Panc1 (cell line): ENCODE measurements at regions not wholly inside any gene's neighbourhood (a gene's known extent, or its start where the extent isn't known, plus 50 kb on each side); places are given as distances from the start of the nearest gene placed in this dataset.

Experiments
- ATAC-seq: fragments of 200-7000 bp; cut with Tn5 transposase; 2 replicates; pipeline ENCODE4 v1.9.1; 2020; ENCODE audit warnings: mild to moderate bottlenecking, moderate library complexity
- BruUV-seq: library from RNA; stranded (reverse); fragments of 400-500 nt; replicated peaks from 2 replicates; lab custom pipeline; 2021; lab: Mats Ljungman, UMichigan
- CTCF ChIA-PET: fragments of 300-600 bp; sonication (Branson Sonifier 250); formaldehyde crosslinking; loops from one replicate; lab custom pipeline; 2022; ENCODE audit warnings: antibody characterized with exemption; lab: Charles Lee
- POLR2A ChIA-PET: fragments of 300-600 bp; sonication (Branson Sonifier 250); formaldehyde crosslinking; loops from one replicate; lab custom pipeline; 2022; ENCODE audit warnings: antibody characterized with exemption; lab: Charles Lee
- DNase-seq: peaks from one replicate; pipeline ENCODE4 v3.0.0-alpha.2; 2010; ENCODE audit warnings: low read depth, low spot score
- H3K27ac ChIP-seq: 2 replicates; pipeline ENCODE4 v1.5.1; 2011; ENCODE audit warnings: mild to moderate bottlenecking, low read length, inconsistent platforms
- H3K27me3 ChIP-seq: fragments of 200-500 bp; sonication (Bioruptor generic); 2 replicates; pipeline ENCODE4 v1.6.0; 2014; ENCODE audit warnings: low read length, inconsistent platforms; ENCODE audit not compliant: control insufficient read depth, insufficient read depth
- H3K36me3 ChIP-seq: fragments of 200-500 bp; sonication (Bioruptor generic); 2 replicates; pipeline ENCODE4 v1.5.1; 2014; ENCODE audit warnings: inconsistent platforms, mild to moderate bottlenecking, low read length, moderate library complexity; ENCODE audit not compliant: control insufficient read depth, insufficient read depth
- H3K4me1 ChIP-seq: 2 replicates; pipeline ENCODE4 v1.5.1; 2011; ENCODE audit warnings: inconsistent platforms, mild to moderate bottlenecking, low read length, moderate library complexity; ENCODE audit not compliant: control insufficient read depth, insufficient read depth
- H3K4me3 ChIP-seq, 2 experiments: 2 replicates each; pipeline ENCODE4 v1.5.1; 2011 to 2012; ENCODE audit warnings: low read depth in 2 of 2, low read length in 2 of 2, mild to moderate bottlenecking in 2 of 2, inconsistent platforms in 1 of 2, moderate library complexity in 1 of 2
- H3K9me3 ChIP-seq: fragments of 200-500 bp; sonication (Bioruptor generic); 2 replicates; pipeline ENCODE4 v1.5.1; 2014; ENCODE audit warnings: low read depth, mild to moderate bottlenecking, inconsistent platforms, low read length, moderate library complexity; ENCODE audit not compliant: control insufficient read depth, insufficient read depth
- CTCF ChIP-seq: fragments of 450-650 bp; IDR thresholded peaks from 2 replicates; pipeline ENCODE4 v1.5.1; 2017; ENCODE audit warnings: mild to moderate bottlenecking
- POLR2AphosphoS5 ChIP-seq: IDR thresholded peaks from 2 replicates; pipeline ENCODE4 v1.6.1; 2012; ENCODE audit warnings: mild to moderate bottlenecking, low read depth, low read length, moderate library complexity
- REST ChIP-seq, 2 experiments: IDR thresholded peaks; 2 replicates each; pipeline ENCODE4 v1.6.1; 2011 to 2012; ENCODE audit warnings: low read depth in 2 of 2, control low read depth in 1 of 2, low read length in 1 of 2, mild to moderate bottlenecking in 1 of 2, moderate library complexity in 1 of 2; ENCODE audit not compliant: insufficient read depth in 1 of 2
- SIN3A ChIP-seq: IDR thresholded peaks from 2 replicates; pipeline ENCODE4 v1.6.1; 2012; ENCODE audit warnings: low read depth, mild to moderate bottlenecking, low read length, moderate library complexity, borderline replicate concordance; ENCODE audit not compliant: insufficient read depth
- TCF7L2 ChIP-seq: IDR thresholded peaks from 2 replicates; pipeline ENCODE4 v1.6.1; 2011; ENCODE audit warnings: mild to moderate bottlenecking, low read depth, low read length, inconsistent platforms
- in situ Hi-C: cut with HindIII; loops from 2 replicates; pipeline ENCODE4 v1.10.0; 2016; ENCODE audit warnings: low sequenced_read_pairs, low pct_unique_long_range_greater_than_20kb
- intact Hi-C: fragments of 100-400 bp; cut with micrococcal nuclease; formaldehyde crosslinking; loops from one replicate; pipeline ENCODE4 v1.10.0; 2022; ENCODE audit not compliant: unreplicated experiment

- ChIA-PET POLR2A (no interaction called here), CTCF (no interaction called here)
- in situ Hi-C loops (no loop called here), intact Hi-C loops (no loop called here)
- ATAC-seq (no peak), DNase-seq (no peak)
- Histone ChIP-seq H3K27ac (no peak overlapping the region), H3K9me3 (no peaks in the 10 kb centered on the region), H3K4me3 (no peak overlapping the region), H3K27me3 (no peaks in the 10 kb centered on the region), H3K4me1 (no peaks in the 10 kb centered on the region), H3K36me3 (no peaks in the 10 kb centered on the region)
- no TSS peak for BruUV-seq
- no peak for TF ChIP-seq POLR2AphosphoS5
- no peak for TF ChIP-seq REST (IDR thresholded peaks at IDR 0.05; ENCODE audit: insufficient read depth in 1 of 2, low read depth in 2 of 2, low read length in 1 of 2)
- TF ChIP-seq SIN3A: no peak
- no peak for TF ChIP-seq TCF7L2
- TF ChIP-seq CTCF: no peak
These were observed 578.8 kb upstream of the PFKP start for GRCh38 chr10:2488446-2489005.

- BruUV-seq: no TSS peak
- no peak for TF ChIP-seq POLR2AphosphoS5
- TF ChIP-seq SIN3A: no peak
- no peak for TF ChIP-seq TCF7L2
- no peak for TF ChIP-seq REST (IDR thresholded peaks at IDR 0.05; ENCODE audit: insufficient read depth in 1 of 2, low read depth in 2 of 2, low read length in 1 of 2)
- TF ChIP-seq CTCF: no peak
- no peaks in the 10 kb centered on the region for H3K4me1 ChIP-seq
- POLR2A ChIA-PET: no interaction called here
- in situ Hi-C loops (no loop called here), intact Hi-C loops (no loop called here)
- H3K27ac ChIP-seq: no peak overlapping the region
- ATAC-seq (no peak), DNase-seq (no peak)
- CTCF ChIA-PET: no interaction called here
- no peaks in the 10 kb centered on the region for H3K9me3 ChIP-seq
- no peaks in the 10 kb centered on the region for H3K27me3 ChIP-seq
- no peaks in the 10 kb centered on the region for H3K36me3 ChIP-seq
- H3K4me3 ChIP-seq: no peak overlapping the region
These were observed 579.4 kb upstream of the PFKP start for GRCh38 chr10:2487921-2488320.
